IPS DF 19.7 (cell line): ENCODE measurements at regions not wholly inside any gene's neighbourhood (a gene's known extent, or its start where the extent isn't known, plus 50 kb on each side); places are given as distances from the start of the nearest gene placed in this dataset.
A peak's percentile ranks its signal among the peaks of the same experiment; 100 is the strongest.

Experiments
- DNase-seq: peaks from one replicate; pipeline ENCODE4 v3.0.0-alpha.2; 2013; ENCODE audit warnings: low read depth, low spot score

GRCh38 chr6:138550346-138550767 lies 51.1 kb upstream of the NHSL1 start:
- DNase-seq, result no peak

DNA sequence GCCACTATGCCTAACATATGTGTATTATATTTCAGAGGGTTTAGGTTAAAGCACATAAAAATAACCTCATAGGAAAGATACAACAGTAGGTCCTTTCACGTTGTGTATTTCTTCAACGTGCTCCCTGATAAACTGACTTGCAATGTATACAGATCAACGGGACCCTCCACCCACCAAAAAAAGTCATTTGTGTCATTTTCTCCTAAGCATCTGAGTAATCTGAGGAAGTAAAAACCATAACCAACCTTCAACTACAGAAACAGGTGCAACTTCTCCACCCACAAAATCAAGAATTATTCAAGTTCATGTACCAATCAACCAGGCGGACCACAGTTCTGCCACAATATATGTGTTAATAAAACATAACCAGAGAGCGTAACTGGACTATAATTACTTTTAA lies 54.9 kb upstream of the NHSL1 start:
- no peak for DNase-seq

DNA sequence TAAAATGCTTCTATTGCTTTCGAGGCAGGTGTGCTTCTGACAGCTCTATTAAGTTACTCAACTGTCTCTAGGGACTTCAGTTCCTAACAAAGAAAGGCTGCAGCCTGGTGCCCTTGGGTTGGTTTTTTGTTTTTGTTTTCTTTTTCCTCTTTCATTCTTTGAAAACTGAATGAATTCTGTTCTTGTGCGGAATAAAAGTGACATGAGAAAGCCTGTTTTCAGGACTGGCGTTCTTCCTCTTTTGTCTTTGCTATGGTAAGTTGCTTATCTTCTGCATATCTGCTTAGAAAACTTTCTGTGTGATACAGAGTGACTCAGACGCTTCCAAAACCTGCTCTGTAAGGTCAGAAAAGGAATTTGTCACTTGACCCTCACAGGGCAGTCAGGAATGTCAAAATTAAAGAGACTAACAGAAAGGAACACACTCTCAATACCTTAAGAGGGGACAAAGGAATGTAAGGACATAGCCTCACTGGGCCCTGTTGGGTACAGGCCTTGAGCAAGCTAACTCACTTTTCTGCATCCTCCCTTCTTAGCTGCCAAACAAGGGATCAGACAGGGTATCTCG lies 56.2 kb upstream of the NHSL1 start:
- DNase-seq, result peak; percentile 78

DNA sequence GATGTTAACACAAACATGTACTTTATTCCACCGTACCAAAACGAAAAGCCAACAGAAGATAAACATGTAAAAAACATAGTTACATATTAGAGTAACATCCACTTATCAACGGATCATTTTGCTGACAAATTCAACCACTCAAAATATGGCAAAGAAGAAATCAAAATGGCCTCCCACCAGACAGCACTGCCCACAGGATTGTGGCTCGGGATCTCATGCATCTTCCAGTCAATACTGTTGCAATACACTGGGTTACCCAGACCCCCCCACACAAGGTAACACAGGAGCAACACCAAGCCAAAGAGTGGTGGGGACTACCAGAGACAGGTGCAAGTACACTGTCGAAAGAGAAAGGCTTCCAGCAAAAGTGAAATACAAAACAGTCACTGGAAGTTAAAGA lies 57.9 kb upstream of the NHSL1 start:
- DNase-seq, result no peak

DNA sequence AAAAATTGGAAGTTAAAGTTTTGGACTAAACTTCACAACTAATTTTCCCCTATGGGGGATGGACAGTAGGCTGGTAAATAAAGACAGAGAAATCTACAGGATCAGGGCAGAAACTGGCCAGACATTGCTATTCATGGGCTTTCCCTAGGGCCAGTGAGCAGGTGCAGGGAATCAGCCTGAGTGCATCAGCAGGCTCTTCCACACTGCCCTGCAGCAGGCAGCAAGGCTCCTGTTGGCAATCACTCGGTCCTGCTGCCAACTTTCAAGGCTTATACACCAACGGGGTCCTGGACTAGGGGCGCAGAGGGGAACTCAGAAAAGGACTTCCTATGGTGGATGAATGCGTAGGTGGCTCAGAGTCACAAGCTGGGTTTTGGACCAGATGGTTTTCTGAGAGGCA lies 59.8 kb upstream of the NHSL1 start:
- DNase-seq, result no peak

DNA sequence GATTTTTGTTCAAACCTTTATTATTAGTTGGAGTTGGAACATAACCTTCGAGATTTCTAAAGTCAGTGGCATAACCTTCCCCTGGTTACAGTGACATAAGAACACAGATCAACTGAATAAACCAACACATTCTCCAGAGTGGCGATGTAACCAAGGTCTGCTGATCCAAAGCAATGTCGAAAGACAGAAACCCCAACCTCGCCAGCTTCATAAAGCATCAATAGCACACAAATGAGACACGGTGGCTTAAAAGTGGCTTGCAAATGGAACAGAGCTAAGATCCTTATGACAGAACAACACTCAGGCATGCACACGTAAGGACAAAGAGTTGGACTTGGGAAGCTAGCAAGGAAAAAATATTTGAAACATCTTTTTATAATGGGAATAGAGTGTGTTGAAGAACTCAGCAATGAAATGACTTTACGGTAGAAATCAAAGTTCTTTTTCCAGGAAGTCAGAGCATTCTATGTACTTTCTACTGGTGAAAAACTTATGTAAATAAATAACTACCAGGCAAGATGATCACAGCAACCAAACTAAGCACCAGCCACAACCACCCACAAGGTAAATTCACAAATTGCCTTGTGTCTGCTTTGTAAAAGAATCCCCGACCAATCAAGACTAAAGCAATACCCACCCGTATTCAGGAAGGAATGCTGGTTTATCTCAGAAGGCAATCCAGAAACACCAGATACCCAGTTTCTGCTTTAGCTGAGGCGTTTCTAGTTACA lies 61.0 kb upstream of the NHSL1 start:
- DNase-seq, result no peak

- DNase-seq, result no peak
These were observed 63.4 kb upstream of the NHSL1 start for GRCh38 chr6:138562691-138563090.

- DNase-seq, result no peak
These were observed 63.9 kb upstream of the NHSL1 start for GRCh38 chr6:138563231-138563630.

- DNase-seq, result no peak
These were observed 64.4 kb upstream of the NHSL1 start for GRCh38 chr6:138563650-138564049.

GRCh38 chr6:138564170-138564721 lies 65.0 kb upstream of the NHSL1 start:
- no peak for DNase-seq

GRCh38 chr6:138567052-138567451 lies 67.8 kb upstream of the NHSL1 start:
- no peak for DNase-seq

- no peak for DNase-seq
These were observed 69.7 kb upstream of the NHSL1 start for GRCh38 chr6:138568997-138569396.

- DNase-seq, result no peak
These were observed 70.3 kb upstream of the NHSL1 start for GRCh38 chr6:138569554-138569953.

DNA sequence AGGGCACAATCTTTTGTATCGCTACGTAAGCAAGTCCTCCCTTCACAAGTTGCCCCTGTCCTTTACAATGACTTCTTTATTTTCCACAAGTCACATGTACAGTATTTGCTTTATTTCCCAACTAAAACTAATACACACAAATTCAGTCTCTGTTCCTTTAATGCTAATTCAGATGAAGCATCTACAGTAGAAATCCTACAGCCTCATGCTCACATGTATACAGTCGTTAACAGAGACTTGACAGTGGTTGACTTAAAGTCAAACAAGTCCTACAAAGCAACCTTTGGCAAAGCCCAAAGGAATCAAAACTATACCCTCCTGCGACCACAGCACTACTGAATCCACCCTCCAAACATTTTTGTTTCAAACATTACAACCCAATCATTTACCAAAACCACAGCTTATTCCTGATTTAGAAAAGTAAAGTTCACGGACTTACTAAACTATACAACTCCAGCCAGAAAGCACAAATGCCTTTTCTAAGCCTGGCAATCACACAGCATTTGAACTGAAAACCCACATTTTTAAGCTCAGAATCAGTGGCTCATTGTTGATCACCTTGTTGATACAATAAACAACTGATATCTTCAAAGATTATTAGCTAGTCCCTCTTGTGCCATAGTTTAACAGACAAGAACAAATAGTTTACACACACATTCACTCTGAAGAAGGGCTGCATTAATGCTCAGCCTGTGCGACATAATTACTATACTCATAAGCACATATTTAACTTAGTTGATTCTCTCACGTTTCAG lies 70.9 kb upstream of the NHSL1 start:
- no peak for DNase-seq

- no peak for DNase-seq
These were observed 71.4 kb upstream of the NHSL1 start for GRCh38 chr6:138570725-138571029.

- no peak for DNase-seq
These were observed 71.9 kb upstream of the NHSL1 start for GRCh38 chr6:138571181-138571580.

DNA sequence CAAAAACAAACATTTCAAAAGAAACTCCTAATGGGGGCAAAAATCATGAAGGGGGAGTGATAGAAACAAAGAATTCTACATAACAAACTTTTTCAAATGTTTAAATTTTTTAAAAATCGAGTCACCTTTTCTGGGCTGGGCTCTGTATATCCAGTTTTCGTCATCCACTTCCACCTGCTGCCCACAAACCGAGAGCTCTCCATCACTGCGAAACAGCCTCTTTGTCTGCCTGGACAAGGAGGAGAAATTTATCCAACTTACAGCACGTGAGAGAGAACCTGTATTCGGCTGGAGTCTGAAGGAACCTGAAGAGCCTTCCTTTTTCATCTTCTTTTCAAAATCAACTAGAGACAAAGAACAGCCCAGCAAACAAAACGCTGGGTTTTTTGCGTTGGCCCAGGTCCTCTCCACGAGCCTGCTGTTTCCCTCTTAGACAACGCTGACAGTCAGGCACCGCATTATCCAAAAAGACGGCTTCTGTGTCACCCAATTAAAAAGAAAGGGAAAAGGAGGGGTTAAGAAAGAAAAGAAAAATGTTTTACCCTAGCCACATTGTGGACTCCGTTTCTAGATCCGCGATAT lies 72.4 kb upstream of the NHSL1 start:
- no peak for DNase-seq

DNA sequence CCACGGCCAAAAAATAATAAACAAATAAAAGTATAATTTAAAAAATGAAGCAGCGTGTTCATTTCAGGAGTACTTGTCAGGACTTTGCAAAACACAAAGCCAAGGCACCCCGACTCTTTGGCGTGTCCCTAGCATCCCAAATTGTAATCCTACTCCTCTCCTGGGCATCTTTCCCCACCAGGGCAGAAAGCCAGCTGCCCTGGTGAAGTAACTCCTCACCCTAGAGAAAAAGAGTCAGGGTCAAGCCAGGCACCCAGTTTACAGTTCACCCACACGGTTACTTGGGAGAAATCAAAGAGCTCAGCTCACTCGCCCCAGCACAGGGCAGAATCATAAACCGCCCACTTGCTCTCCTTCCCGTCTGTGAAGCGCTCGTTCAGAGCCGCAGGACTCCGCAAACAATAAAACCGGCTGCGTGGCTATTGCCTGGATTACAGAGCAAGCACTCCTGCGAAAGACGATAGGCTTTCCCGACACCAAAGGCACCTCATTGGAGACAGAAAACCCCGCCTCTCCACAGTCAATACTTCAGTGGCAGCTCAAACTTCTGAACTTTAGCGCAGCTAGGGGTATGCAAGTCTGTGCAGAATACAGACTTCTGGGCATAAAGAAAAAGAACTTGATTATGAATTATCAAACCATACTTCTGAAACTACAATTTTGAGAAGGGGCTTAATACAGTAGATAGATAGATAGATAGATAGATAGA lies 73.0 kb upstream of the NHSL1 start:
- DNase-seq, result no peak

- DNase-seq, result no peak
These were observed 73.6 kb upstream of the NHSL1 start for GRCh38 chr6:138572885-138573284.

DNA sequence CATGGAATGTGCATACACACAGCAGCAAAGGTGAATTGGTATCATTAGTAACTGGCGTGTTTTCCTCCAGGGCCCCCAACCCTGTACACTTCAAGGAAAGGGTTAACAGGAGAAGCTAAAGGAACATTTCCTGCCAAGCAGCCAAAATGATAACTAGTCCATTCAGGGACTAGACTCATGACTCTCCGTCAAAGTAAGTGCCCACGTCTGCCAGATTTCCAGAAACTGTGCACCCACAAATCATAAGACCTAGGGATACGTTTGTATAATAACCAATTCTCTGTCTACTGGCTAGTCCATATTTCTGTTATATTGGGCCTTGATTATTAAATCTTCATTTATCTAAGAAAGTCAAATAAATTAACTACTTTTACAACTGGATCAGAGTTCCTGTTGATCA lies 76.0 kb upstream of the NHSL1 start:
- no peak for DNase-seq

GRCh38 chr6:138576313-138576712 lies 77.0 kb upstream of the NHSL1 start:
- DNase-seq, result no peak
